Uterus (tissue), 3 donors: ENCODE measurements at regions not wholly inside any gene's neighbourhood (a gene's known extent, or its start where the extent isn't known, plus 50 kb on each side); places are given as distances from the start of the nearest gene placed in this dataset.

Source experiments
- DNase-seq, 2 donors: peaks; one replicate each; pipeline ENCODE4 v3.0.0-alpha.2; 2019 to 2020
- H3K27ac ChIP-seq, 2 donors: fragments of 200-600 bp; sonication (generic); 1 replicate in 1 of 2; 2 replicates in 1 of 2; pipeline ENCODE4 v1.5.1; 2016 to 2018
- H3K27me3 ChIP-seq, 2 donors: fragments of 200-600 bp; sonication (generic); one replicate each; pipeline ENCODE4 v1.5.1; 2018 to 2019; ENCODE audit warnings: control low read depth in 1 of 2
- H3K36me3 ChIP-seq, 2 donors: fragments of 200-600 bp; sonication (generic); one replicate each; pipeline ENCODE4 v1.5.1; 2019; ENCODE audit warnings: control low read depth in 1 of 2
- H3K4me1 ChIP-seq, 2 donors: fragments of 200-600 bp; sonication (generic); one replicate each; pipeline ENCODE4 v1.5.1; 2018 to 2019; ENCODE audit warnings: control low read depth in 1 of 2
- H3K4me3 ChIP-seq, 2 donors: fragments of 200-600 bp; sonication (generic); 1 replicate in 1 of 2; 2 replicates in 1 of 2; pipeline ENCODE4 v1.5.1; 2018 to 2019; ENCODE audit warnings: mild to moderate bottlenecking in 1 of 2
- H3K9me3 ChIP-seq, 2 donors: fragments of 200-600 bp; sonication (generic); one replicate each; pipeline ENCODE4 v1.5.1; 2019; ENCODE audit warnings: control low read depth in 1 of 2
- CTCF ChIP-seq, 4 experiments: fragments of 200-600 bp in 2 of 4; fragments of 450-650 bp in 2 of 4; sonication (generic) in 2 of 4; IDR thresholded peaks; one replicate each; pipeline ENCODE4 v1.5.1; 2016 to 2019; ENCODE audit warnings: antibody characterized with exemption in 4 of 4, mild to moderate bottlenecking in 2 of 4, moderate library complexity in 1 of 4
- POLR2A ChIP-seq, 2 donors: fragments of 450-650 bp; IDR thresholded peaks; one replicate each; pipeline ENCODE4 v1.6.1; 2016; ENCODE audit warnings: antibody characterized with exemption in 2 of 2, mild to moderate bottlenecking in 1 of 2, moderate library complexity in 1 of 2
- intact Hi-C: fragments of 100-400 bp; cut with DNase I; formaldehyde crosslinking; loops from one replicate; pipeline ENCODE4 v1.15.1; 2023; ENCODE audit warnings: low total_unique reads
- donor health status: DM: yes; HTN: yes; CAD: no.

- no peak overlapping the region for H3K4me3 ChIP-seq
- H3K27ac ChIP-seq: no peak overlapping the region
- DNase-seq: no peak
- no peaks in the 10 kb centered on the region for H3K4me1 ChIP-seq
- intact Hi-C loops: no loop called here
- H3K9me3 ChIP-seq: no peaks in the 10 kb centered on the region
- no peak for TF ChIP-seq CTCF (IDR thresholded peaks at IDR 0.05)
- no peak for TF ChIP-seq POLR2A (IDR thresholded peaks at IDR 0.05)
- no peaks in the 10 kb centered on the region for H3K27me3 ChIP-seq
- H3K36me3 ChIP-seq: no peaks in the 10 kb centered on the region
Observed at GRCh38 chr3:130619196-130619595, 102.2 kb downstream of the COL6A6 start.

- Histone ChIP-seq H3K4me3 (no peak overlapping the region), H3K9me3 (no peaks in the 10 kb centered on the region), H3K4me1 (no peaks in the 10 kb centered on the region), H3K36me3 (no peaks in the 10 kb centered on the region), H3K27ac (no peak overlapping the region), H3K27me3 (no peaks in the 10 kb centered on the region)
- intact Hi-C loops: no loop called here
- DNase-seq: no peak
- TF ChIP-seq CTCF (IDR thresholded peaks at IDR 0.05) (no peak), POLR2A (IDR thresholded peaks at IDR 0.05) (no peak)
Observed at GRCh38 chr3:130621824-130622223, 104.8 kb downstream of the COL6A6 start.

GRCh38 chr3:130626049-130626448 lies 109.1 kb downstream of the COL6A6 start:
- Histone ChIP-seq H3K9me3 (no peaks in the 10 kb centered on the region), H3K4me1 (no peaks in the 10 kb centered on the region), H3K4me3 (no peak overlapping the region), H3K36me3 (no peaks in the 10 kb centered on the region), H3K27ac (no peak overlapping the region), H3K27me3 (no peaks in the 10 kb centered on the region)
- TF ChIP-seq POLR2A (IDR thresholded peaks at IDR 0.05) (no peak), CTCF (IDR thresholded peaks at IDR 0.05) (no peak)
- intact Hi-C loops: no loop called here
- DNase-seq: no peak

GRCh38 chr3:130627143-130627855 lies 110.3 kb downstream of the COL6A6 start:
- Histone ChIP-seq H3K4me3 (no peak overlapping the region), H3K27me3 (no peaks in the 10 kb centered on the region), H3K27ac (no peak overlapping the region), H3K36me3 (no peaks in the 10 kb centered on the region), H3K9me3 (no peaks in the 10 kb centered on the region), H3K4me1 (no peaks in the 10 kb centered on the region)
- TF ChIP-seq CTCF (IDR thresholded peaks at IDR 0.05) (no peak), POLR2A (IDR thresholded peaks at IDR 0.05) (no peak)
- no peak for DNase-seq
- intact Hi-C loops: no loop called here

GRCh38 chr3:130627882-130628281 lies 110.9 kb downstream of the COL6A6 start:
- intact Hi-C loops: no loop called here
- no peak overlapping the region for H3K27ac ChIP-seq
- DNase-seq: no peak

More at GRCh38 chr3:130627882-130628281, 110.9 kb downstream of the COL6A6 start:
- Histone ChIP-seq H3K9me3 (no peaks in the 10 kb centered on the region), H3K36me3 (no peaks in the 10 kb centered on the region), H3K4me1 (no peaks in the 10 kb centered on the region), H3K27me3 (no peaks in the 10 kb centered on the region), H3K4me3 (no peak overlapping the region)
- TF ChIP-seq CTCF (IDR thresholded peaks at IDR 0.05) (no peak), POLR2A (IDR thresholded peaks at IDR 0.05) (no peak)
